ENCODE measurements at regions not wholly inside any gene's neighbourhood (a gene's known extent, or its start where the extent isn't known, plus 50 kb on each side); places are given as distances from the start of the nearest gene placed in this dataset.

- no peak for TF ChIP-seq CTCF (IDR thresholded peaks at IDR 0.05)
- no peak for TF ChIP-seq POLR2A (IDR thresholded peaks at IDR 0.05)
These were observed 319.9 kb upstream of the RBMS1 start for GRCh38 chr2:160813506-160813858.

Data from tibial nerve (tissue), 3 donors.